Activated CD8-positive, alpha-beta memory T cell treated with anti-CD3 and anti-CD28 coated beads, Interleukin-2, amount 50 U/mL, for 4 hours (primary cell): ENCODE measurements at regions not wholly inside any gene's neighbourhood (a gene's known extent, or its start where the extent isn't known, plus 50 kb on each side); places are given as distances from the start of the nearest gene placed in this dataset.
A peak's percentile ranks its signal among the peaks of the same experiment; 100 is the strongest.

Experiments used
- DNase-seq: peaks from one replicate; pipeline ENCODE4 v3.0.0-alpha.2; 2020

DNA sequence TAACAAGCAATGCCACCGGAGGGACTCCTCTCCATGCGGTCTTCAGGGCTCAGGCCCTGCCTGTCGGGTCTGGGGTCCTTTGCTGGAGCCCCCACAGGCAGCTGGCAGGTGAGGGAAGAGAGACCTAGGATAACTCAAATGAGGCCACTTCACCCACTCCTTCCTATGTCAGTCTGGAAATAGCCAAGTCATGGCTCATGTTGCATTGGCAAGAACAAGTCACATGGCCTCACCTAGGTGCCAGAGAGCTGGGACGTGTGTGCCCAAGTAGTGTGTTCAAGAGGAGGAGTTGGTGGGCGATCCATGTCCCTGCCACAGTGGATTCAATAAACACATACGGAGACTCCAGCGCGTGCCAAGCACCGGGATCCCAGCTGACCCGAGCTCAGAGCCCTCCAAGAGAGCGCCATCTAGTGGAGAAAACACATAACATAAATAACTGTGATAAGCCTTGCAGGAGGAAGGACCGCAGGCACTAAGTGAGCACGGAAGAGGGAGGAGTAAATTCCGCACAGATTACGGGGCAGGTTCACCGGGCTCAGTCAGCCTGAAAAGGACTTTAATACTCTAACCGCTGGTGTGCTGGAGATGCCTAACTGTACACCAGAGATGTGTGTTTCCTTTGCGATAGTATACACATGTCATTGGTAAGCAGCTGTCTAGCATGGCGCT, 580.8 kb downstream of the CCDC171 start:
- no peak for DNase-seq

DNA sequence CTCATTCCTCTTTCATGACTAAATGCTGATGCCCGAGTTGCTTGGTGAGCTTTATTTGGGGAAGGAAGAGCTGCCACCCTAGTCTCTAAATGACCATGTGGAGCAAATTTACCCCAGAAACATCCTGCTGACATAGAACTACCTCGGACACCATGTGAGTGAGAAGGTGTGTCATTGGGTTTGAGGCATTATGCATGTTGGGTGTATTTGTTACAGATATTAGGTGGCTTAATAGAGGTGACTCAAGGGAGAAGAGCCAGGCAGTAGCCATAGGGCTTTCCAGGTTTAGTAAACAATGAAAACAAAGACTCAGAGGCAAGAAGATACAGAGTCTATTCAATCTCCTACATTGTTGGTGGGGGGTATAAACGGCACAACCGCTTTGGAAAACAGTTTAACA, 581.5 kb downstream of the CCDC171 start:
- no peak for DNase-seq

DNA sequence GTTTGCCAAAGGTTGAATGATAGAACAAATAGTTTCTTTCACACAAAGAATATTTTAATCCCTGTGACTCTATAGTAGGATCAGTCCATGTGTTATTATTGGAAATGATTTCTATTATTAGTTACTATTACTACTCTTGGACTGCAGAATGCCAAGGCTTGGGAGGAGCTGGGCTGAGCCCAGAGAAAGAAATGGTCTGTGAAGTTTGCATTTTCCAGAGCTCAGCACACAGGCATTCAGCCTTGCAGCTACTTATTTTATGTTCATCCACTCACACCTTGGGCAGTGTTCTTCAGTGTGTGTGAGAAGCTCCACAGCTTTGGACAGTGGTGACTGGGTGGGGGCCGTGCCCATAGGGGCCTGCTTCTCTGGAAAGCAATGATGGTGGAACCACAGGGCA, 583.1 kb downstream of the CCDC171 start:
- DNase-seq, result no peak

DNA sequence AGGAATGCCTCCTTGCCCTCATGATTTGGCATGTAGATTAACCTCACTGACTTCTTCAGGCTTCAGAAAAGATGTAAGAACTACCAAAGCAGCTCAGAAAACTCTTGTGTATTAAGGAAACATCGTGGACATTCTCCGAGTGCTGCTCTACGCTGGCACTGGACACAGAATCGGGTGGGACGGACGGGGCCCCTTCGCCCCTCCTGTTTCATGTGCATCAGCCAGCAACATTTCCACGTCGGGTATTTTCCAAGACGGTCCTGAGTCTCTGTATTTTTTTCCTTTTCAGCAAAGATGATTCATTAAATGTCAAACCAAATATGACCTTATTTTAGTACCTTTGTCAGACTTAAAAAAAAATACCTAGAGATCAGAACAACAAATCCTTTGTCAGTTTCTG, 583.6 kb downstream of the CCDC171 start:
- no peak for DNase-seq

DNA sequence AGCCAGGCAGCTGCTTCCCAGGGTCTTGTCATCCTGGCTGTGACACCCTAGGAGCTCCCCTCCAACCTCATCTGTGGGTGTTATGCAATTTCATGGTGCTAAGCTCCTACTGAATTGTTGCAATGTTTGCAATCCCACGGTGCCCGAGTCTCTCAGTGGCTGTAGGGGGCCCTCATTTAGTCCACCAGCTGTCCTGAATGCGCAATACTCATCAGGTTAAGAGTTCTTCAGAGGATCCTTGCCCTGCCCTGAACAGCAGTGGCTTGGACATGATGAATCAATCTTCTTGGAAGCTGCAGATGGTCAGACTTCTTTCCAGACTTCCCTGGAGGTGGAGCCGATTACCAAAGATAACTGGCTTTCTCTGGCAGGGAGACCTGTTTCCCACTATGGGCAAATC, 584.1 kb downstream of the CCDC171 start:
- DNase-seq, result no peak

DNA sequence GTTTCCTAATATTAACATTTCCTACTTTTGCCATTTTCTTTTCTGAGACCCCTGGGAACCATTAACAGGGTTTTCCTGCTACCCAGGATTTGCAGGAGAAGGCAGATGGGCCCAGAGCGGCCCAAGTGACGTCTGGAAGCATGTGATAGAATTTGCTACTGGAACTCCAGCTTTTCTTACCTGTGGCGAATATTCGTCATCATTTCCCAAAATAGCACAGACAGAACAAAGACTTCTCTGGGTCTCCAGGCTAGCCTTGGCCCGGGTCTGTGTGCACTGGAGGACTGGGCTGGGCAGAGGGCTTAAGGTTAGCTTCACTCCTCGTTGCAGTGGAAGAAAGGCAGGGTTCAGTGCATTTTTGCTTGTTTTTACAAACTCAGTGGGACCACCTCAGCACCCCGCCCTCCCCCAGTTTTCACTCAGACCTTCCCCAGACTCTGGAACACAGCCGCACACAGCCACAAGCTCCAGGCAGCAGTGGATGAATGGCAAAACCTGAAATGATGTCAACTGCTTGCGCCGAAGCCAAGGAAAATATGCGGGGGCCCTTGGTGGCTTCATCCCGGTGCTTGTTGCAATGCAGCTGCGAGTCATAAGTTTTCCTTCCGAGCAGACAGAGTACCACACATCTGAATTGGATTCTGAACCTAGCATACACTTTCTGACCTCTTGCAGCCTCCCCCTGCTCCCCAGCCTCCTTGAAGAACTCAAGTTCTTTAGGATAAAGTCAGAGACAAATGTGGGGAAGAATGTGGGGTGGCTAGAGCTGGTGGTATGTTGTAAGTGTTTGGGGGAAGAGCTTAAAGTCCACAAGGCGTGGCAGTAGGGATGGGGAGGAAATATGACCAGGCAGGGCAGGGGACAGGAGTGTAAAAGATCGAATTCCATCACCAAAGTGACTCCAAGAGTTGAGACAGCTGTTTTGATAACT, 586.0 kb downstream of the CCDC171 start:
- no peak for DNase-seq

DNA sequence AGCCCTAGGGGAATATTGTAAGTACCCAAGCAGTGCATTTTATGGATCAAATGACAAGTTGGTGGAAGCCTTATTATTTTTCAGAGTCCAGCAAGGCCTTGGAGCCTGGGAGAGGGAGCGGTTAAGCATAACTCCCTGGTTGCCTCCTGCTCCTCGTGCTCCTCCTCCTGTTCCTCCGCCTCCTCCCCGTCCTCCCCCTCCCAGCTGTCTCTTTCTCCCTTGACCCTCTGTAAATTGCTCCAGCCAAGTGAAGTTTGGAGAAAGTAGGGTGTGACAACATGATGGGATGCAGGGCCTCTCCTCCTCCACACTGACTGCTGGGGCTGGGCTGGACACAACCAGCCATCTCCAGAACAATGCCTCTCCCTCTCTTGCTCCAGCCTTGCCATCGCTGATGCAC, 586.9 kb downstream of the CCDC171 start:
- no peak for DNase-seq

DNA sequence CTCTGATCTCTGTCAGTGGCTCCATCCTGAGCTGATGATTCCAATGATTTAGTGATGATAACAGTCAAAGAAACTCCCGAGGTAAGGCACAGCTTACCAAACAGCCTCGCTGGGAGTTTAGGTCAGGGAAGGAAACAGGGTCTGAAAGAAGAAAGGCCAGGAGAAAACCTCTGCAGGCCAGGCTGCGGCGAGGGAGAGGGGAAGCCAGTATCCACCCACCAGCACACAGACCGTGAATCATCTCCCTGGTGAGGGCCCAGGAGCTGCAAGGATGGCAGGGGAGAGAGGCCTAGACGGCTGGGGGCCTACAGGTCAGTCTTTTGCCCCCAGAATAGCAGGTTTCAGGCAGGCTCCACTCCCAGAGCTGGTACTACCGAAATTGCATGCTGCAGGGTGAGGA, 590.5 kb downstream of the CCDC171 start:
- no peak for DNase-seq

DNA sequence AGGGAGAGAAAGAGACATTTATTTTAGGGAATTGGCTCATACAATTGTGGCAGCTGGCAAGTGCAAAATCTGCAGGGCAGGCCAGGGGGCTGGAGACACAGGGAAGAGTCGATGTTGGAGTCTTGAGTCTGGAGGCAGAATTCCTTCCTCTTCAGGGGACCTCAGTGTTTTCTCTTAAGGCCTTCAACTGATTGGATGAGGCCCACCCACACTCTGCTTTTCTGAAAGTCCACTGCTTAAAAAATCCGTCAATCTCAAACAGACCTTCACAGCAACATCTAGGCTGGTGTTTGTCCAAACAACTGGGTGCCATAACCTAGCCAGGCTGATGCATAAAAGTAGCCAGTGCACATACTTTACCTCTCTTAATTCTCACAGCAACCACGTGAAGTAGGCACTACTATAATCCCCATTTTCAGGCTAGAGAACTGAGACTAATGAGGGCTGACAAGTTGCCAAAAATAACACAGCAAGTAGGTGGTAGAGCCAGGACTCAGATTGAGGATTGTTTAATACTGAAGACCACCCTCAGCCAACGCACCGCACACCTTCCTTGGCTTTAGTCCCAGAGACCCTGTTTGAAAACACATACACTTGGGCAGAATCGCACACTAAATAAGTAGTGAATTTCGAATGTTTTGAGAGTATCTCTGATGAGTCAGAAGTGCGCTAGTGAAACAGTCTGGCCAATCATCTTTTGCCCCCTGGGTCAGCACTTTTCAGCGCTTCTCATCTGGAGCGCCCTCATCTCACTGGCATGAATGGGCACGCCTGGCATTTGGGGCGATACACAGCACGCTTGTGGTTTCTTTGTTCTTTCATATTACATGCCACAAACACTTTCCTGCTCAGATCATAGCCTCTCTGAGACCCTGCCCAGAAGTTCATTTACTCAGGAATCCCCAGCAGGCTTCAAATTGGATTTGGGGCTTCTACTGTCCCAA, 591.4 kb downstream of the CCDC171 start:
- DNase-seq, result no peak

DNA sequence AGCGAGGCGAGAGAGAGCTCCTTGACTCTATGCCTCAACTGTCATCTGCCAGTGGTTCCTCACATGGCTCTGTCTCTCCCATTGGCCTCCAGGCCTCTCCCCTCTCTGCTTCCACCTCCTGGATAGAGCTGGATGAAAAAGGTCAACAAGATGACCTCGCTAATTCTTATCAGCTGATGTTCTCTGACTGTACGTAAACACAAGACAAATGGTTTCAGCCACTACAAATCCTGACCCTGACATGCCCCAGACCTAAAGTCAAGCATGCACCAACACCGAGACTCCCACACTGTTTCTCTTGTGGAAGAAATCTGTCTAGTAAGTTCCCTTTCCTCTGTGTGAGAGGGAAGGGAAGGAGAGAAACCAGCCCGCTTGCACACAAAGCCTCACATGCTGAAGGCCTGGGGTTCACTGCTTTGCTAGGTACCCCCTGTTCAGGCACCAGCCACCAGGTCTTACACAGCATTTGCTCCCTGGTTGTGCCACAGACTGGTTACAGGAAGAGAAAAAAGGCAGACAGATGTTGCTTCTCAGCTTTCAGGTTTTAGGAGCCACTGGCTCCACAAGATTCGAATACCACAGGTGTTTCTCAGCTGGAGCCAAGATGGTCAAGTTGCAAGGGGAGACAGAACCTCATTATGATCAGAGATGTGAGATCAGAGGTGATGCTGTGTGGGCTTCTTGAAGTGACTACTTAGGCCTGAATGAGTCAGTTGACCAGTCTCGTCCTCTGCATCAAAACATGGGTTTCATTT, 592.5 kb downstream of the CCDC171 start:
- DNase-seq, result no peak

DNA sequence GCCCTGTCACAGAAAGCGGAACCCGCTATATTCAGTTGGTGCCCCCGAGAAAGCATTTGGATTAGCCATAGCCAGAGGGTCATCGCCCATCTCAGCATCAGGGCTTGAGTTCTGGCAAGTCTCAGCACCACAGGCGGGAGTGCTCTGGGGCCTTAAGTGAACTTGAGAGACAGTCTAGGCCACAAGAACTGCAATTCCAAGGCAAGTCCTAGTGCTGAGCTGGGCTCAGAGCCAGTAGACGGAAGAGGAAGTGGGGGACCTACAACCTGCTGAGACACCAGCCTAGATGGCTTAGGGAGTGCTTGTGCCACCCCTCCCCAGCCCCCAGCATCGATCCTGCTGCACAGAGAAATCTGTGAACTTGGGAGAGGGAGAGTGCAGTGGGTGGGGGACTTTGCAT, 594.9 kb downstream of the CCDC171 start:
- DNase-seq, result no peak

DNA sequence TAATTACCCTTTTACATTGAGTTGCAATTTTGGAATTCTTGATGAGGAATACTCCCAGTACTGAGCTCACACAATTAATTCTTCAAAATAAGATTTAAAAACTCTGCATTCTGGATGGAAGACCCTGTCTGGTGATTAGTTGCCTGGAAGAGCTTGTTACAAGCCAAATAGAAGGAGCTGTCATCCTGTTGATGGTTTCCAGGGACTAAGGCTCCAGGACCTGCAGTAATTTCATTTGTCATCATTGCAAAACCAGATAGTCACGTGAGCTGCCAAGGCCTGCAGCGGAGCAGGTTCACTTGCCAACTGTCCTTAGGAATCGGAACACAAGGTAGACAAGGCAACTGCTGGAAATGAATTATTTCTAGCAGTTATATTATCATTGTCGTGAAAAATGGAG, 597.7 kb downstream of the CCDC171 start:
- DNase-seq, result no peak

DNA sequence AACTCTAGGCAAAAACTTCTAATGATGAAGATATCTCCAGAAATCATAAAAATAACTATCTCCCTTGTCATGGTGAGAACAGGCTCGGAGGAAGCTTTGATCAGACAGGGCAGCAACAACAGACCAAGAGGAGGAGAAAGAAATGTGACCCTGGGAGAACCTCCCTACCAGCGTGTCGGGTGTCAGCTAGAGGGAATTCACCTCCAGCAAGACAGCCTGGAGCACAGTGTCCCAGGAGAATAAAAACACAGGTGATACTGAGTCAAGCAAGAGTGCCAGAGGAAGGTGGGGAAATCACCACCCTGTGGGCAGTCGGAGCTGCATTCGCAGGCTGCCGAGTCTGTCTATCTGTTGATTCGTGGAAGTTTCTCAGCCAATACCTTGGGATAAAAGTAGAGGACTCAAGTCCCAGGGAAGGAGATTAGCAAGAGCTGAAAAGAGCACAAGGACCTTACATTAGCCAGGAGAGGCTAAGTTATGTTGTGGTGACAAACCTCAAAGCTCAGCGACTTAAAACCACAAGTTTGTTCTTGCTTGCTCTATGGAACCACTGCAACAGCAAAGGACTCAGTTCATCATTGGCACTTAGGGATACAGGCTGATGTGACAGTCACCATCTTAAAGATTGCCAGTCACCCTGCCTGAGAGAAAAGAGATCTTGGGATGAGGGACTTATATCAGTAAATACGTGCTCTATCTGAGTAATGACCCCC, 598.3 kb downstream of the CCDC171 start:
- DNase-seq, result no peak

DNA sequence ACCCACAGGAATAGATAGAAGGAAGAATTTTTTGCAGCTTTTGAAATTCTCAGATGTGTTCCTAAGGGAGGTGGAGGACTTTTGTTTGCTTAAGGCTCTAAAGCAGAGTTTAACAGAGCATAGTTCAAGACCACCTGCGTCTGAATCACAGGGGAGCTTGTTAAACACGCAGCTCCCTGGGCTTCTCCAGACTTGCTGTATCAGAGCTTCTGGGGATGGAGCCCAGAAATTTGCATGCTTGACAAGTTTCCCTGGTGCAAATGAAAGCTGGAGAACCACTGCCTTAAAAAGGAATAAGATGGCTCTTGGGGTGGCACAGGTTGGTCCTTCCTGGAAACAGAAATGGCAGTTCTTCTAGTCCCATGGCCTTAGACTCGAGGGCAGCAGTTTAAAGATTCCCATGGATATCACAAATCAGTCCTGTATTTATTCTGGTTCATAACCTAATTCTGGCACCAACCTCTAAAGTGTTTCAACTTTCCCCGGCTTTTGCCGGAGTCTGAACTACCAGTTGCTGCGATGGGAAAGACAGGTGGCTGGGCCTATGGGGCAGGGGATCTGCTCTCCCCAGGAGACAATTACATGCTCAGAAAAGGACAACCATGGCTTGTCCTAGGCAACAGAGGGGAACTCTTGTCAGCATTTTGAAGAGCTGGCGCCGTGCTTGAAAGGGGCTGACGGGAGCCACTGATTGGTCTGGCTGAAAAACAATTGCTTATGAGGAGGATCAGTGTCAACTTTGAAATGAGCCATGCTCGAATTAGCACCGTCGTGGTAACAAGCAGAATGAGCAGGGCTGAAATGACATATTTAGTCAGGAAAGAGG, 599.6 kb downstream of the CCDC171 start:
- DNase-seq, result no peak

DNA sequence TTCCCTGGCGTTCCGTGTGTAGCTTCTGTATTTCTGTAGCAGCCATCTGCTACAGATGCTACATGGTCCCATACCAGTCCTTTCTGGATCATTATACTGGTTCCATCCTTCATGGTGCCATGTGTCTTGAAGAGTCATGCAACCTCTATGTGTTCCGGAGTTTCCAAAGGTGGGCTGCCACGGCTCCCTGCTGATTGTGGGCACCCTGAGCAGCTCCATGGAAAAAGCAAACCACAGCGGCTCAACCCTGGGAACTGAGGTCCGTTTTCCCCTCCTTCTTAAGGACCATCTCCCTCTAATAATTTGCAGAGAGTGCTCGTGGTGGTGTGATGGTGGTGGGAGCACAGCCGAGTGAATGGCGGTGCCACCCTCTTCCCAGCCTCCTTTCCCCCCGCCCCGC, 600.4 kb downstream of the CCDC171 start:
- DNase-seq, result no peak

DNA sequence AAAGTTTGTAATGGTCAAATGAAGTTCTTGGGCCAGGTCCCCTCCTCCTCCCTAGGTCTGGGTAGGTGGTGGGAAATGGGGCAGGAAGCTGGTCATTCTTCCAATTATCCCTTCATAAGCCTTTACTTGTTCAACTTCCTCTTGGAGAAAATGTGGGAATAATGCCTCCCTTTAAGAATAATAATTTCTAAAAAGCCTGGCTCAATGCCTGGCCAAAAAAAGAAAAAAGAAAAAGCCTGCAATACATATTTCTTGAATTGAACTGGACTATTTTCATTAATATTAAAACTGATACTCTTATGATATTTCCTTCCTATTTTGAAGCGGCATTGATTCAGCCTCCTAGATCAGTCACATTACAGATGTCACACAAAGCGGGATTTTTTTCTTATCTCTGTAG, 600.9 kb downstream of the CCDC171 start:
- DNase-seq, result no peak

DNA sequence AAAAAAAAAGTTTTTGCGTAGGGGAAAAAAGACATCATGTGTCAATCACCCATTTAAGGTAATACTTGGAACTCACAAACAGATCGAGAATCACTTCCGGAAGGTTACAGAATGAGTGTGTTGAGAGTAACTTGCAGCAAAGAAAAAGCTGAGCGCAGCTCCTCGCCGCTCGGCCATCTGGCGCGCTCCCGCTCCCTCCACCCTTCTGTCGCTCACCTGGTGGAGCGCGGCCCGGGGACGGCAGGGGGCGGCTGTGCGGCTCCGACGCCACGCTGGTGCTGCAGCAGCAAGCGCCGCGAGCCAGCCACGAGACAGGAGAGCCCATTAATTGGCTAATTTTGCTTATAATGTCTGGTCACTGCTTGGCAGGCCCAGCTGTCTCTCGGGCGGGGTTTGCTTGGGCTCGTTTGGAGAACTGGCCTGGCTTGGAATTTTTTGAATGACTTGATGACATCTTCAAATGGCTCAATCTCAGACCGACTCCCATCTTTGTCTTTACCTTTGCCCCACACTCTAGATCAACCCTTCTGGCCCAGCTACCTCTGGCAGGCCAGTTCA, 601.8 kb downstream of the CCDC171 start:
- DNase-seq, result peak; percentile 35

DNA sequence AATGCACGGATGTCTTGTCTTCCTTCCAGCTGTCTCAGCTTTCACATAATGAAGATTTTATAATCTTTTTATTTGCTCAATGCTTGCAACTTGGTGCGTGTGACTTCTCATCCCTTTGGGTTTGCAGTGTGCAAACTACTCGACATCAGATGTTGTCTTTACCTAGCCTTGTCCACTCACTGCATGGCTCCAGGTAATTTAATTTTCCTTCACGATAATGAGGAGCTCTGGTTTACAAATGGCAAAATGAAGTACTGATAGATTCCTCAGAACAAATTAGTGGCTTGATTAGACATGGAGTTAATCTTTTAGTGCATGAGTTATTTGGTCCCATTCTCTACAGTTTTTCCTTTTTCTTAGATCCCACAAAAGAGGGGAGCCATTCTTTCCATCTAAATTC, 603.0 kb downstream of the CCDC171 start:
- no peak for DNase-seq

DNA sequence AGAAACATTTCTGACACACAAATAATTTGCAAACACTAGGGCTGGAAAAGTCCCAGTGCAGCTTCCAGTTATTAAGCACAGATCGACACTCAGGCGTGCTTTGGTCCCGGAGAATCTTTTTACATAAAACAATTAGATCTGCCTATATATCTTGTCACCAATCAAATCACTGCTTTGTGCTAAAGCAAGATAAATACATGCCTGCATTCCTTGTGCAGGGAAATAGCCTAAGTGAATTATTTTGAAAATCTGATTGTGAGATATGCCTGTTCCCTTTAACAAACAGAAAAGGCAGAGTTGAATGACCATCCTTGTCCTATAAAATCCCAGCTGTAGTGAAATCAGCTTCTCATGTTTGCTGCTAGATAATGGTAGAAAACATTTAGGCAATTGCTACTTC, 604.4 kb downstream of the CCDC171 start:
- no peak for DNase-seq

DNA sequence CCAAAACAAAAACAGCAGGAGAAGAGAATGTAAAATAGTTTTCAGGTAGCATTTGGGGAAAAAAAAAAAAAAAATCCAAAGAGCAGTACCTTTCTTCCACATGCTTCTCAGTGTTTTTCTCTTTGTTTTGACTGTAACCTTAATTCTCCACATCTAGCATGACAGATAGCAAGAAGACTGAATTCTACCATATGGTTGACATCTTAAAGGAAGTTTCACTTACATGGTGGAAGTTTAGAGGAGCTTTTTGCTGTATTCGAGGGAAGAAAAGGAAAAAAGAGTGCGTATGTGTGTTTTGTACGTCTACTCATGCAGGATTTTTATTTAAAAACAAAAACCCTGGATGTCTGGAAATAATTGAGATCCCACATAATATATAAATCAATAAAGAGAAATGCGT, 604.8 kb downstream of the CCDC171 start:
- DNase-seq, result no peak

DNA sequence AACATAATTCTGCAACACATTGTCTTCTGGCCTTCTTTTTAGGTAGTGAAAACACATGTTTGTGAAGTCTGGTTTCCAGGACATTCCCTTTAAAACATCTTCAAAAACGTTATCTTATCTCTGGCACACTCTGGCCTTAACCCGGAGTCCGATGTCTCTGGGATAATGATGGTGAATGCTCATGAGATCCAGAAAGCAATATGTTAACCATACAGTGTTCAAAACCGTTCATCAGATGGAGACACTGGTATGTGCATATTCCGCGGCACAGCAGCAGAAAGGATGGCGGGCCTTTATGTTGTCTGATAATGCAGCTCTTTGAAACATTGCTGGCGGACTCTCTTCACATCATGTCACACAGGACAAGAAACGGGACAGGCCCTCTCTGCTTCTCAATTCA, 605.2 kb downstream of the CCDC171 start:
- DNase-seq, result no peak
